GM12878 (cell line): ENCODE measurements at regions not wholly inside any gene's neighbourhood (a gene's known extent, or its start where the extent isn't known, plus 50 kb on each side); places are given as distances from the start of the nearest gene placed in this dataset.

ENCODE experiments used
- ATAC-seq: fragments of 200-7000 bp; cut with Tn5 transposase; 3 replicates; pipeline ENCODE4 v1.9.1; 2020; ENCODE audit warnings: mild to moderate bottlenecking, moderate library complexity
- BruUV-seq: library from RNA; stranded (reverse); fragments of 400-500 nt; replicated peaks from 2 replicates; lab custom pipeline; 2021; lab: Mats Ljungman, UMichigan
- CTCF ChIA-PET: fragments of 300-600 bp; sonication (Branson Sonifier 250); formaldehyde crosslinking; extraction: SDS; loops from one replicate; lab custom pipeline; 2021; ENCODE audit warnings: inconsistent platforms; lab: Yijun Ruan, JAX
- POLR2A ChIA-PET: fragments of 350-600 bp; formaldehyde crosslinking; extraction: SDS; loops from one replicate; lab custom pipeline; 2021; ENCODE audit warnings: inconsistent platforms; lab: Charles Lee
- RAD21 ChIA-PET: fragments of 300-600 bp; sonication (Branson Sonifier 250); formaldehyde crosslinking; loops from one replicate; lab custom pipeline; 2023; ENCODE audit warnings: antibody characterized with exemption; ENCODE audit not compliant: unreplicated experiment; lab: Charles Lee
- SMC1A ChIA-PET: fragments of 300-600 bp; sonication (Branson Sonifier 250); formaldehyde crosslinking; loops from one replicate; lab custom pipeline; 2023; ENCODE audit not compliant: unreplicated experiment, uncharacterized antibody; lab: Charles Lee
- DNase-seq: peaks from one replicate; pipeline ENCODE4 v3.0.0-alpha.2; 2011; ENCODE audit warnings: low read depth, low spot score
- FAIRE-seq: peaks from 3 replicates; lab custom pipeline; 2011; peaks lifted over from hg19 to GRCh38; lab: Jason Lieb, UNC
- H2AFZ ChIP-seq: 2 replicates; pipeline ENCODE4 v1.6.0; 2011; ENCODE audit warnings: low read depth, low read length, control low read depth; ENCODE audit not compliant: control insufficient read depth
- H3K27ac ChIP-seq: 2 replicates; pipeline ENCODE4 v1.5.1; 2011; ENCODE audit warnings: control low read depth; ENCODE audit not compliant: control insufficient read depth, insufficient read depth
- H3K27me3 ChIP-seq, 2 experiments: replicated peaks in 1 of 2; 2 replicates each; pipeline versions ENCODE4 v1.6.0 to v1.6.1; 2011; ENCODE audit warnings: low read length in 1 of 2; ENCODE audit not compliant: control insufficient read depth in 2 of 2, insufficient read depth in 2 of 2
- H3K36me3 ChIP-seq, 2 experiments: 2 replicates each; pipeline ENCODE4 v1.5.1; 2011; ENCODE audit warnings: low read length in 1 of 2; ENCODE audit not compliant: control insufficient read depth in 2 of 2, insufficient read depth in 2 of 2
- H3K4me1 ChIP-seq: 2 replicates; pipeline ENCODE4 v1.6.1; 2011; ENCODE audit warnings: mild to moderate bottlenecking, low read length, moderate library complexity, mixed read lengths; ENCODE audit not compliant: control insufficient read depth, insufficient read depth
- H3K4me2 ChIP-seq: 2 replicates; pipeline ENCODE4 v1.6.0; 2011; ENCODE audit warnings: control low read depth; ENCODE audit not compliant: control insufficient read depth, insufficient read depth
- H3K4me3 ChIP-seq: fragments of 200-600 bp; sonication (generic); 2 replicates; pipeline ENCODE4 v1.5.1; 2016
- H3K79me2 ChIP-seq: 2 replicates; pipeline ENCODE4 v1.6.0; 2011; ENCODE audit warnings: low read length; ENCODE audit not compliant: control insufficient read depth, insufficient read depth
- H3K9ac ChIP-seq: 2 replicates; pipeline ENCODE4 v1.8.0; 2011; ENCODE audit warnings: low read length, control low read depth, mixed read lengths; ENCODE audit not compliant: control insufficient read depth, insufficient read depth
- H3K9me3 ChIP-seq: replicated peaks from 3 replicates; pipeline ENCODE4 v1.5.1; 2011; ENCODE audit warnings: mild to moderate bottlenecking, low read length; ENCODE audit not compliant: control insufficient read depth, insufficient read depth
- H4K20me1 ChIP-seq: 2 replicates; pipeline ENCODE4 v1.6.0; 2011; ENCODE audit not compliant: control insufficient read depth, insufficient read depth
- ASH2L ChIP-seq: fragments of 300-600, 200-600 bp; sonication (generic); IDR thresholded peaks from 2 replicates; pipeline ENCODE4 v1.6.1; 2017; ENCODE audit warnings: low read depth, mild to moderate bottlenecking, borderline replicate concordance
- BRCA1 ChIP-seq: IDR thresholded peaks from 2 replicates; pipeline ENCODE4 v1.6.1; 2011; ENCODE audit warnings: low read depth, low read length, improper control_type of control experiment
- EGR1 ChIP-seq, 2 experiments: IDR thresholded peaks; 1 replicate in 1 of 2; 2 replicates in 1 of 2; pipeline ENCODE4 v1.6.1; 2011 to 2012; ENCODE audit warnings: low read depth in 2 of 2, low read length in 2 of 2, borderline replicate concordance in 1 of 2, mild to moderate bottlenecking in 1 of 2, moderate library complexity in 1 of 2
- GABPA ChIP-seq: IDR thresholded peaks from 2 replicates; pipeline ENCODE4 v1.6.1; 2014; ENCODE audit warnings: antibody characterized with exemption, low read depth, mild to moderate bottlenecking, inconsistent platforms
- HCFC1 ChIP-seq: fragments of 150-350 bp; IDR thresholded peaks from 2 replicates; pipeline ENCODE4 v1.6.1; 2014; ENCODE audit warnings: low read length
- MEF2B ChIP-seq: fragments of 450-650 bp; IDR thresholded peaks from 2 replicates; pipeline ENCODE4 v1.6.1; 2018; ENCODE audit warnings: mild to moderate bottlenecking, moderate library complexity; ENCODE audit not compliant: partially characterized antibody, poor library complexity, severe bottlenecking
- MTA3 ChIP-seq: IDR thresholded peaks from 2 replicates; pipeline ENCODE4 v1.6.1; 2012; ENCODE audit warnings: low read length, inconsistent platforms, borderline replicate concordance
- MXI1 ChIP-seq: fragments of 150-350 bp; IDR thresholded peaks from 2 replicates; pipeline ENCODE4 v1.6.1; 2011; ENCODE audit warnings: low read depth, mild to moderate bottlenecking, inconsistent platforms, low read length, improper control_type of control experiment
- PAX5 ChIP-seq: IDR thresholded peaks from 2 replicates; pipeline ENCODE4 v1.6.1; 2011; ENCODE audit warnings: low read depth, low read length, borderline replicate concordance
- SIX5 ChIP-seq: IDR thresholded peaks from 2 replicates; pipeline ENCODE4 v1.6.1; 2011; ENCODE audit warnings: mild to moderate bottlenecking, low read depth, low read length, moderate library complexity; ENCODE audit not compliant: severe bottlenecking
- SPI1 ChIP-seq: IDR thresholded peaks from 2 replicates; pipeline ENCODE4 v1.6.1; 2011; ENCODE audit warnings: low read depth, mild to moderate bottlenecking, low read length, moderate library complexity, borderline replicate concordance; ENCODE audit not compliant: insufficient read depth
- WGBS: methylation state at CpG from one replicate; pipeline ENCODE4 v1.1.6; 2016; ENCODE audit warnings: low lambda C conversion rate; ENCODE audit not compliant: insufficient replicate concordance, insufficient coverage; ENCODE audit errors: missing lambda C conversion rate; 5-methylcytosine and 5-hydroxymethylcytosine counted together
- in situ Hi-C: fragments of 300-500 bp; cut with MboI; formaldehyde crosslinking; loops from 9 replicates; pipeline ENCODE4 v1.14.3; 2018; ENCODE audit warnings: mixed read lengths
- intact Hi-C: fragments of 100-400 bp; cut with micrococcal nuclease; formaldehyde crosslinking; loops from one replicate; pipeline ENCODE4 v1.14.2; 2022; ENCODE audit not compliant: unreplicated experiment
- TF ChIP-seq, protein P1 (sequence below): fragments of 450-650 bp; formaldehyde crosslinking; IDR thresholded peaks from 2 replicates; pipeline ENCODE4 v1.5.0; 2022; ENCODE audit warnings: mild to moderate bottlenecking, missing genetic modification characterization
- TF ChIP-seq, protein P2 (sequence below): IDR thresholded peaks from 2 replicates; pipeline ENCODE4 v1.6.1; 2011; ENCODE audit warnings: low read depth, low read length, improper control_type of control experiment, borderline replicate concordance

DNA sequence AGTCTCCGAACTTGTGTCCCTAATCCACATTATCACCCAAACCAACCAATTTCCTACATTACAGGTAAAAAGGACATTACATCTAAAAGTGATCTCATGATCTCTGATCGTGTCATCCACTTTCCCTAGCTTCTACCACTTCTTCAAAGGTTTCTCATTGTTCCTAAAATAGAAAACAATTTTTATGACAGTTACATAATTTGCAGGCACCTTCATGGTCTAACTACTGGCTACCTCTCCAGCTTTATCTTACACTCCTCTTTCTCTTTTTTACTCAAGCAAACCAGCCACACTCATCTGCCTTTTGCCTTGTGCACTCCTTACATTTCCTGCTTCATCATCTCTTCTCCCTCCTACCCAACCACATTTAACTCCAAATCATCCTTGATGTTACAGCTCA, 886.7 kb upstream of the SORCS1 start (continued):
- TF ChIP-seq, protein P1, sequence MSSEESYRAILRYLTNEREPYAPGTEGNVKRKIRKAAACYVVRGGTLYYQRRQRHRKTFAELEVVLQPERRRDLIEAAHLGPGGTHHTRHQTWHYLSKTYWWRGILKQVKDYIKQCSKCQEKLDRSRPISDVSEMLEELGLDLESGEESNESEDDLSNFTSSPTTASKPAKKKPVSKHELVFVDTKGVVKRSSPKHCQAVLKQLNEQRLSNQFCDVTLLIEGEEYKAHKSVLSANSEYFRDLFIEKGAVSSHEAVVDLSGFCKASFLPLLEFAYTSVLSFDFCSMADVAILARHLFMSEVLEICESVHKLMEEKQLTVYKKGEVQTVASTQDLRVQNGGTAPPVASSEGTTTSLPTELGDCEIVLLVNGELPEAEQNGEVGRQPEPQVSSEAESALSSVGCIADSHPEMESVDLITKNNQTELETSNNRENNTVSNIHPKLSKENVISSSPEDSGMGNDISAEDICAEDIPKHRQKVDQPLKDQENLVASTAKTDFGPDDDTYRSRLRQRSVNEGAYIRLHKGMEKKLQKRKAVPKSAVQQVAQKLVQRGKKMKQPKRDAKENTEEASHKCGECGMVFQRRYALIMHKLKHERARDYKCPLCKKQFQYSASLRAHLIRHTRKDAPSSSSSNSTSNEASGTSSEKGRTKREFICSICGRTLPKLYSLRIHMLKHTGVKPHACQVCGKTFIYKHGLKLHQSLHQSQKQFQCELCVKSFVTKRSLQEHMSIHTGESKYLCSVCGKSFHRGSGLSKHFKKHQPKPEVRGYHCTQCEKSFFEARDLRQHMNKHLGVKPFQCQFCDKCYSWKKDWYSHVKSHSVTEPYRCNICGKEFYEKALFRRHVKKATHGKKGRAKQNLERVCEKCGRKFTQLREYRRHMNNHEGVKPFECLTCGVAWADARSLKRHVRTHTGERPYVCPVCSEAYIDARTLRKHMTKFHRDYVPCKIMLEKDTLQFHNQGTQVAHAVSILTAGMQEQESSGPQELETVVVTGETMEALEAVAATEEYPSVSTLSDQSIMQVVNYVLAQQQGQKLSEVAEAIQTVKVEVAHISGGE (CRISPR knock-in tag) = no peak
- TF ChIP-seq EGR1 (IDR thresholded peaks at IDR 0.05; ENCODE audit: borderline replicate concordance in 1 of 2, low read depth in 2 of 2, low read length in 2 of 2) = no peak
- TF ChIP-seq PAX5 = no peak
- no peak for TF ChIP-seq BRCA1
- no peak for TF ChIP-seq MTA3

DNA sequence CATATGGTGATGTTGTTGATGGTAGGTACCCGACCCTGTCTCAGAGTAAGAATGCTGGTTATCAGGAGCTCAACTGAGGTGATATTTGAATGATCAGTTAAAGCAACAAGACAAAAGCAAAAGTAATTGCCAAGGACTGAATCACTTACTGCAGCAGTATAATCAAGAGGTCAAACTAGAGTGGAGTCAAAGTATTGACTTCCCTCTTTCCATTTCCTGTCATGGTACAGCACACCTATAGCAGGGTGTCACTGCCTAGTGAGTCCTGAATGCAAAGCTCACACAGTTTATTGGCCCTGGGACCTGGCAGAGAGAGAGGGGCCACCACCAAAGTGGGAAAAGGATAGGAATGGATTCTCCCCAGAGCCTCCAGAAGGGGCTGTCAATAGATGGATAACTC, 886.1 kb upstream of the SORCS1 start:
- H3K79me2 ChIP-seq = no peaks in the 10 kb centered on the region
- no peak overlapping the region for H3K9ac ChIP-seq
- DNase-seq (no peak), FAIRE-seq (no peak), ATAC-seq (peak; percentile 66)
- no peaks in the 10 kb centered on the region for H3K36me3 ChIP-seq
- no peak overlapping the region for H3K27ac ChIP-seq
- in situ Hi-C loops (no loop called here), intact Hi-C loops (no loop called here)
- CTCF ChIA-PET = interaction anchor here (0.9 to 3.9 kb wide), 5 partner anchors 14 to 153 kb away, joined by 3 to 15 read pairs (median 5); no protein-coding TSS in a partner anchor
- RAD21 ChIA-PET = interaction anchor here (0.8 to 1.8 kb wide), 8 partner anchors 11 to 641 kb away, joined by 3 to 9 read pairs (median 5); no protein-coding TSS in a partner anchor
- H3K9me3 ChIP-seq = no peaks in the 10 kb centered on the region; the same call in 2 of the 3 replicates
- SMC1A ChIA-PET = interaction anchor here (0.6 to 4.4 kb wide), 24 partner anchors 8 to 1170 kb away, joined by 3 to 43 read pairs (median 4); no protein-coding TSS in a partner anchor
- H4K20me1 ChIP-seq = no peaks in the 10 kb centered on the region
- BruUV-seq = no TSS peak
- H3K4me1 ChIP-seq = no peaks in the 10 kb centered on the region
- 0% methylated on average over 1 of the region's 1 CpG for WGBS
- H2AFZ ChIP-seq = no peak overlapping the region; the same call in 1 of the 2 replicates
- no peaks in the 10 kb centered on the region for H3K27me3 ChIP-seq
- H3K4me3 ChIP-seq = no peak overlapping the region
- POLR2A ChIA-PET = interaction anchor here (0.7 to 2.3 kb wide), 5 partner anchors 8 to 19 kb away, joined by 4 to 9 read pairs (median 7); no protein-coding TSS in a partner anchor
- TF ChIP-seq SPI1 (peak; percentile 25; the same call in 1 of the 2 replicates), SIX5 (no peak), GABPA (0 out of 2 replicates have a peak, but pooled peaks have one; percentile 22), ASH2L (no peak), MXI1 (no peak), MEF2B (no peak), HCFC1 (no peak)
- TF ChIP-seq, protein P2, sequence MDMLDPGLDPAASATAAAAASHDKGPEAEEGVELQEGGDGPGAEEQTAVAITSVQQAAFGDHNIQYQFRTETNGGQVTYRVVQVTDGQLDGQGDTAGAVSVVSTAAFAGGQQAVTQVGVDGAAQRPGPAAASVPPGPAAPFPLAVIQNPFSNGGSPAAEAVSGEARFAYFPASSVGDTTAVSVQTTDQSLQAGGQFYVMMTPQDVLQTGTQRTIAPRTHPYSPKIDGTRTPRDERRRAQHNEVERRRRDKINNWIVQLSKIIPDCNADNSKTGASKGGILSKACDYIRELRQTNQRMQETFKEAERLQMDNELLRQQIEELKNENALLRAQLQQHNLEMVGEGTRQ = no peak
- TF ChIP-seq, protein P1 (CRISPR knock-in tag) = no peak
- H3K4me2 ChIP-seq = no peak overlapping the region
